ENCODE measurements at regions not wholly inside any gene's neighbourhood (a gene's known extent, or its start where the extent isn't known, plus 50 kb on each side); places are given as distances from the start of the nearest gene placed in this dataset.

DNA sequence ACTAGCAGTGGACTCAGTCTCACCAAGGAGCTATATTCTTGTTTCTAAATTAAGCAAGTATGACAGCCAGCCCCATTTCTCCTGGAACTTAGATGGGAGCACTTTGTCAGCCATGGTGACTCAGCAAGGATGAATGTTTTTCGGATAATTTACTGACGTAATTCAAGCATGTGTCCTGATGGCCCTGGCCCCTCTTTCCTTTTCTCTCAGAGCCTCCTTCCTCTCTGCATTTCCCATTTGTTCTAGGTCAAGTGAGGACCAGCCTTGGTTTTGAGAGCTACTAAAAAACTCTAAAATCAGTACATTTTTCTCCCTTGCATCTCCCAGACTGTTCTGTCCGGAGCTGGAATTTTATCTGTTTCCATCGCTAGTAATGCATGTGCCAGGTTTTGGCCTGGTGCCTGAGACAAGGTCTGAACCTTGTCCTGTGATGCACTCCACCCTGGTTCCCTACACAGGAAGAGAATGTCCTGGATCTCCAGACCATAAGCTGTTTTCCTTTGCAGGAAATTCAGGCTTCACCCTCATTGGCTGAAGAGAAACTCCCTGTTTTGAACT, 256.6 kb upstream of the ROPN1 start:
- Histone ChIP-seq H3K27me3 (ENCODE audit: insufficient read depth, low read depth, severe bottlenecking) (no peaks in the 10 kb centered on the region), H3K27ac (no peak overlapping the region), H3K9me3 (ENCODE audit: severe bottlenecking) (no peaks in the 10 kb centered on the region), H3K4me3 (ENCODE audit: low read depth, low read length) (no peak overlapping the region), H3K36me3 (no peaks in the 10 kb centered on the region; the same call in 1 of the 2 replicates)
- TF ChIP-seq, protein P1, sequence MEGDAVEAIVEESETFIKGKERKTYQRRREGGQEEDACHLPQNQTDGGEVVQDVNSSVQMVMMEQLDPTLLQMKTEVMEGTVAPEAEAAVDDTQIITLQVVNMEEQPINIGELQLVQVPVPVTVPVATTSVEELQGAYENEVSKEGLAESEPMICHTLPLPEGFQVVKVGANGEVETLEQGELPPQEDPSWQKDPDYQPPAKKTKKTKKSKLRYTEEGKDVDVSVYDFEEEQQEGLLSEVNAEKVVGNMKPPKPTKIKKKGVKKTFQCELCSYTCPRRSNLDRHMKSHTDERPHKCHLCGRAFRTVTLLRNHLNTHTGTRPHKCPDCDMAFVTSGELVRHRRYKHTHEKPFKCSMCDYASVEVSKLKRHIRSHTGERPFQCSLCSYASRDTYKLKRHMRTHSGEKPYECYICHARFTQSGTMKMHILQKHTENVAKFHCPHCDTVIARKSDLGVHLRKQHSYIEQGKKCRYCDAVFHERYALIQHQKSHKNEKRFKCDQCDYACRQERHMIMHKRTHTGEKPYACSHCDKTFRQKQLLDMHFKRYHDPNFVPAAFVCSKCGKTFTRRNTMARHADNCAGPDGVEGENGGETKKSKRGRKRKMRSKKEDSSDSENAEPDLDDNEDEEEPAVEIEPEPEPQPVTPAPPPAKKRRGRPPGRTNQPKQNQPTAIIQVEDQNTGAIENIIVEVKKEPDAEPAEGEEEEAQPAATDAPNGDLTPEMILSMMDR (IDR thresholded peaks at IDR 0.05; ENCODE audit: low read depth, low read length), result no peak
- DNase-seq, result no peak

DNA sequence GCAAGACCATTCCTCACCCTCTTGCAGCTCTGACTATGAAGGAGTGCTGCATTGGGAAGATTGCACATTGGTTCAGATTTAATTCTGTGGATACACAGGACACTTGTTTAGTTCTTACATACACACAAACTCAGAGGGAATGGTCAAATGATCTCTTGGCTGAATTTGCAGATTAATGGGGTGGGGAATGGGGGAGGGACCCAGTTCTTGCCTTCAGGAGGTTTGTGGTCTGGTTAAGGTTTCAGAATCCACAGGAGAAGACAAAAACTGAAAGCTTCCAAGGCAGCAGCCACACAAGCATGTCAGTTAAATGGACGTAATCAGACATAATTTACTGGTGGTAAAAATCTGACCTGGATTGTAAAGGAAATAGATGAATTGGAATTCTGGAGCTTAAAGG, 257.1 kb upstream of the ROPN1 start:
- no peak overlapping the region for H3K27ac ChIP-seq
- no peak for DNase-seq
- TF ChIP-seq, protein P1 (IDR thresholded peaks at IDR 0.05; ENCODE audit: low read depth, low read length), result no peak
- no peaks in the 10 kb centered on the region; the same call in 1 of the 2 replicates for H3K36me3 ChIP-seq
- no peaks in the 10 kb centered on the region for H3K27me3 ChIP-seq (ENCODE audit: insufficient read depth, low read depth, severe bottlenecking)
- H3K4me3 ChIP-seq (ENCODE audit: low read depth, low read length), result no peak overlapping the region
- H3K9me3 ChIP-seq (ENCODE audit: severe bottlenecking), result no peaks in the 10 kb centered on the region

DNA sequence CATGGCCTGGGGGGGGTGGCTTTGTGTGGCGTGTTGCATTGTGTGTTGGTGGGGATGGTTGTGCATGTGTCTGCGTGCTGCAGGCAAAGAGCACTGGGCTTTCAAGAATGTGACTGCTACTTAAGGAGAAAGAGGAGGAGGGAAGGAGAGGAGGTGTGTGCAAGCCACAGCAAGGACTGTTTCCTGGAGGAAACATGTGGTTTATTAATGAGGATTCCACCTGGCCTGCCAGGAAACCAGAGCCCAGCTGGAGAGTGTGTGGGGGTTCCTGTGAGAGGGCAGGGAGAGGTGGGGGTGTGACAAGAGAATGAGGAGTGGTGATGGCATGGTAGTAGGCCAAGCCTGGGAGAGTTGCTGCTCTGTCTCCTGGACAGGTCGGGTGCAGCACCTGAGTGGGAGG, 258.1 kb upstream of the ROPN1 start:
- Histone ChIP-seq H3K27ac (no peak overlapping the region), H3K9me3 (ENCODE audit: severe bottlenecking) (no peaks in the 10 kb centered on the region), H3K36me3 (no peaks in the 10 kb centered on the region; the same call in 1 of the 2 replicates), H3K4me3 (ENCODE audit: low read depth, low read length) (no peak overlapping the region), H3K27me3 (ENCODE audit: insufficient read depth, low read depth, severe bottlenecking) (no peaks in the 10 kb centered on the region)
- DNase-seq, result no peak
- TF ChIP-seq, protein P1 (IDR thresholded peaks at IDR 0.05; ENCODE audit: low read depth, low read length), result no peak

DNA sequence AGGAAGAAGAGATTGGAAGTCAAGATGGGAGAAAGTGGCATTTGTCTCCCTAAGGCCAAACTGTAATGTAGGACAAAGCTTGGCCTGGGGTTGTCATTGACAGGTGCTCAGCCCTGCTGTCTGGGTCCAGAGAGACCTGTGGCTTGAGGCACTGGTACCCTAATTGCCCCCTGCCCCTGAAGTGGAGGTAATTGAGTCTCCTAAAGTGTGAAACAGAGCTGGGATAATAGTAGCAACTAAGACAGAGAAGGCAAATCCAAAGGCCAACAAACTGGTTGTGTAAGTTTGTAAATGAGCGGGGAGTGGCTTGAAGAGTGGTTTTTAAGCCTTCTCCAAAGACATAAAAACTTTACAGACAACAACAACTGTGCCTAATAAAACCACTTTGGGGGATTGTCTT, 264.2 kb upstream of the ROPN1 start:
- no peak for DNase-seq
- TF ChIP-seq, protein P1 (IDR thresholded peaks at IDR 0.05; ENCODE audit: low read depth, low read length), result no peak

DNA sequence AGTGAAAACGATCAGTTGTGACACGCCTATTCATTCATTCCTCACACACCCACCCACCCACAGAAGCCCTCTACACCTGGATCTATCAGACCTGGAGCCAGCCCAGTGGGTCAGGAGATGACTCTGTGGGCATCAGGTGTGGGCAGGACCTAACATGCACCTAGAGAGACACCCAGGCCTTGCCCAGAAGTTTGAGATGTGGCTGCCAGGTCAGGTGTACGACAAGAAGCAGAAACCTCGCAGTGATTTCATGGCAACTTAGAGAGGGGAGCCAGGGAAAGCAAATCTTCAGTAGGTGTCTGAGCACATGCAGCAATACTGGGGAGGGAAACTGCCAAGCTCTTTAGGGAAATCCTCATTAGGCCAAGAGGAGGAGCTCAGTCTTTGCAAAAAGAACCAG, 264.7 kb upstream of the ROPN1 start:
- Histone ChIP-seq H3K27me3 (ENCODE audit: insufficient read depth, low read depth, severe bottlenecking) (no peaks in the 10 kb centered on the region), H3K9me3 (ENCODE audit: severe bottlenecking) (no peaks in the 10 kb centered on the region), H3K4me3 (ENCODE audit: low read depth, low read length) (no peak overlapping the region), H3K27ac (no peak overlapping the region), H3K36me3 (no peaks in the 10 kb centered on the region)
- DNase-seq, result no peak
- TF ChIP-seq, protein P1 (IDR thresholded peaks at IDR 0.05; ENCODE audit: low read depth, low read length), result no peak

More for the DNA sequence above, 264.2 kb upstream of the ROPN1 start:
- Histone ChIP-seq H3K27ac (no peak overlapping the region), H3K36me3 (no peaks in the 10 kb centered on the region), H3K9me3 (ENCODE audit: severe bottlenecking) (no peaks in the 10 kb centered on the region), H3K4me3 (ENCODE audit: low read depth, low read length) (no peak overlapping the region), H3K27me3 (ENCODE audit: insufficient read depth, low read depth, severe bottlenecking) (no peaks in the 10 kb centered on the region)

DNA sequence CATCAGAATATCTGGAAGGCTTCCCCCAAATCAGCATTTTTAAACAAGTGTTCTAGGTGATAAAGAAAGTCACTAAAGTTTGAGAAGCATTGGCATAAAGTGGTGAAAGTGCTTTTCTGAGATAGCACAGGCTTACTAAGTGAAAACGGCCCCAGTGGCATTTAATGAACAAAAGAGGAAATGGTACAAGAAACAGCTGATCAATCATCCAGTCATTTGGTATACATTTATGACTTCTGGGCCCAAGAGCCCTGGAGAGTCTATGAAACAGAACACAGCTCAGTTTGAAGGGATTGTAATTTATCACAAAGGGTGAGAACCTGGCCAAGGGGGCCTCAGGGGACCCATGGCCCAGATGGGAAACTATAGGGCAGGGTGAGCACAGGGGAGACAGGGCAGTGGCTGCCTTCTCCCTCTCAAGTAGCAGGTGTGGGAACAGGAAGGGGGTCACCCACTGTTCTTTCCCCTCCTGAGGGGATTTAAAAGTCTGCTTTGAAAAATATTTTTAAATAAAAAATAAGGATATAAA, 265.5 kb upstream of the ROPN1 start:
- no peak overlapping the region for H3K4me3 ChIP-seq (ENCODE audit: low read depth, low read length)
- H3K27me3 ChIP-seq (ENCODE audit: insufficient read depth, low read depth, severe bottlenecking), result no peaks in the 10 kb centered on the region
- no peak for DNase-seq
- H3K27ac ChIP-seq, result no peak overlapping the region
- H3K9me3 ChIP-seq (ENCODE audit: severe bottlenecking), result no peaks in the 10 kb centered on the region
- TF ChIP-seq, protein P1 (IDR thresholded peaks at IDR 0.05; ENCODE audit: low read depth, low read length), result no peak
- no peaks in the 10 kb centered on the region for H3K36me3 ChIP-seq
